ENCODE measurements at regions not wholly inside any gene's neighbourhood (a gene's known extent, or its start where the extent isn't known, plus 50 kb on each side); places are given as distances from the start of the nearest gene placed in this dataset.

GRCh38 chr7:22657479-22657878, 69.5 kb upstream of the IL6 start:
- DNase-seq (ENCODE audit: low spot score) = no peak

GRCh38 chr7:22655781-22656180, 71.2 kb upstream of the IL6 start:
- no peak for DNase-seq (ENCODE audit: low spot score)

GRCh38 chr7:22654831-22655230, 72.2 kb upstream of the IL6 start:
- DNase-seq (ENCODE audit: low spot score) = no peak

GRCh38 chr7:22653951-22654350, 73.0 kb upstream of the IL6 start:
- DNase-seq (ENCODE audit: low spot score) = no peak

GRCh38 chr7:22651534-22652243, 75.3 kb upstream of the IL6 start:
- peak; percentile 57 for DNase-seq (ENCODE audit: low spot score)

GRCh38 chr7:22651036-22651435, 76.0 kb upstream of the IL6 start:
- no peak for DNase-seq (ENCODE audit: low spot score)

GRCh38 chr7:22649686-22650085, 77.3 kb upstream of the IL6 start:
- no peak for DNase-seq (ENCODE audit: low spot score)

DNA sequence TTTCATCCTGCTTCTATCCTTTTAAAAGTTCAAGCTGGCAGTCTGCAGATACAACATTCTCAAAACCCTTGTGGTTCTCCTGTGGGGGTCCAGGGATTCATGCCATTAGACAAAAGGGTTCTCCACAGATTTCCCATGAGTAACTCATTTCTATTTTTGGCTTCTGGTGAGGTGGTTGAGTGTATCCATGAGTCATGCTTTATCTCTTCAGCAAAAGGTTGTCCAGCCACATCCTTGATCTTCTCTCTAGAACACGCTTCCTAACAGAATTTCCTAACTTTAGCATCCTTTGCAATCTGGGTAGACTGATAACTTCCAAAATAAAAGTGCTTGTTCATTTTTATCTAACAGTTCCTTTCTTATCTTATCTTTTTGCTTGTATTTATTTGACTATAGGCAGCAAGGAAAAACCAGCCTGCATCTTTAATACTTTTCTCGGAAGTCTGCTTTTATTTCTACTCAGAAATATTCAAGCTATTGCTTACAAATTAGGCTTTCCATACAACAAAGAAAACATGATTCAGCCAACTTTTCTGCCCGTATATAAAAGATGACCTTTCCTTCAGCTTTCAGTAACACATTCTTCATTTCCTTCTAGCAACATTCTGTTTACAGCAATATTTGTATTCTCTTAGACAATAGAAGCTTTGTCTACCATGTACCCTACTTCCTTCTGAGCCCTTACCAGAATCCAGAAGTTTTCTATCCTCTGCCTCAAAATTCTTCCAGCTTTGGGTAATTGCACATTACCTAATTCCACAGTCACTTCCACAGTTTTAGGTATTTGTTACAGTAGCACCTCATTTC, 79.3 kb upstream of the IL6 start:
- DNase-seq (ENCODE audit: low spot score) = peak; percentile 35

DNA sequence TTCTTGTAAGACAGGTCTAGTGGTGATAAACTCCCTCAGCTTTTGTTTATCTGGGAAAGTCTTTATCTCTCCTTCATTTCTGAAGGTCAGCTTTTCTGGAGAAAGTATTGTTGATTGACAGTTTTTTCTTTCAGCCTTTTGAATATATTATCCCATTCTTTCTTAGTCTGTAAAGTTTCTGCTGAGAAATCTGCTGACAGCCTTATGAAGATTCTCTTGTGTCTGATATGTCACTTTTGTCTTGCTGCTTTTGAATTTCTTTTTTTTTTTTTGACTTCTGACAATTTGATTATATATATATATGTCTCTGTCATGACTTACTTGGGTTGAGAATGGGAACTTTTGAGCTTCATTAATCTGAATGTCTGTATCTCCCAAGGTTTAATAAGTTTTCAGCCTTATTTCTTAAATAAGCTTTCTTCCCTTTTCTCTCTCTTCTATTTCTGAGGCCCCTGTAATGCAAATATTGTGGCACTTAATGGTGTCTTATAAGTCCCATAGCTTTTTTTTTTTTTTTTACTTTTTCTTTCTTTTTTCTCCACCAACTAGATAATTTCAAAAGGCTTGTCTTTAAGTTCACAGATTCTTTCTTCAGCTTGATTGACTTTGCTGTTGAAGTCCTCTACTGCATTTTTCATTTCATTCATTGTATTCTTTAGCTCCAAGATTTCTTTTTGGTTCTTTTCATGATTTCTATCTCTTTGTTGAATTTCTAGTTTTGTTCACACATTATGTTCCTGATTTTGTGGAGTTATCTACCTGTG, 81.4 kb upstream of the IL6 start:
- no peak for DNase-seq (ENCODE audit: low spot score)

GRCh38 chr7:22642454-22642853, 84.5 kb upstream of the IL6 start:
- no peak for DNase-seq (ENCODE audit: low spot score)

DNA sequence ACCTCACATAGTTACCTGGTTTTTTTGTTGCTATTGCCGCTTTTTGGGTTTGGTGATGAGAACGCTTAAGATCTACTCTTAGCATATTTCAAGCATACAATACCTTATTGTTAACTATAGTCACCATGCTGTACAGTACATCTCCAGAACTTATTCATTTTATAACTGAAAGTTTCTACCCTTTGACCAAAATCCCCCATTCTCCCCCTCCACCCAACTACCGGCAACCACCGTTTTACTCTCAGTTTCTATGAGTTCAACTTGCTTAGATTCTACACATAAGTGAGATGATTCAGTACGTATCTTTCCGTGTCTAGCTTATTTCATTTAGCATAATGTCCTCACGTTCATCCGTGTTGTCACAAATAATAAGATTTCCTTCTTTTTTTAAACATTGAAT, 86.7 kb upstream of the IL6 start:
- DNase-seq (ENCODE audit: low spot score) = no peak

GRCh38 chr7:22639396-22639795, 87.6 kb upstream of the IL6 start:
- DNase-seq (ENCODE audit: low spot score) = no peak

DNA sequence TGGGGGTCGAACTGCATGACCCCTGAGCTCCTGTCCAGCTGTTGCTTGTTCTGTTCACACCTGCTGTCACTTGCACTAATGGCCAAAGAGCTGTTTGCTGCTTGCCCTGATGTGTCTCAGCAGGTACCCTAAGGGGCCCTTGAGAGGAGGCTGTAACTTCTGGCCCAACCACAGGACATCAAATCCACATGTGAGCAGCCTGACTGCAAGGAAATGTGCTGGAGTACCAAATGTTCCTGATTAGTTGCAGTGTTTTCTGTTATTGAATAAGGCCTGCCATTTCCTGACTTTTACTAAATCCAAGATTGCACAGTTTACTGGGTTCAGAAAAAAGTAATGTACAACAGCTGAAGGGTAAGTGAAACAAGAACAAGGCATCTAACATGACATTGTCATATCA, 91.7 kb upstream of the IL6 start:
- no peak for DNase-seq (ENCODE audit: low spot score)

DNA sequence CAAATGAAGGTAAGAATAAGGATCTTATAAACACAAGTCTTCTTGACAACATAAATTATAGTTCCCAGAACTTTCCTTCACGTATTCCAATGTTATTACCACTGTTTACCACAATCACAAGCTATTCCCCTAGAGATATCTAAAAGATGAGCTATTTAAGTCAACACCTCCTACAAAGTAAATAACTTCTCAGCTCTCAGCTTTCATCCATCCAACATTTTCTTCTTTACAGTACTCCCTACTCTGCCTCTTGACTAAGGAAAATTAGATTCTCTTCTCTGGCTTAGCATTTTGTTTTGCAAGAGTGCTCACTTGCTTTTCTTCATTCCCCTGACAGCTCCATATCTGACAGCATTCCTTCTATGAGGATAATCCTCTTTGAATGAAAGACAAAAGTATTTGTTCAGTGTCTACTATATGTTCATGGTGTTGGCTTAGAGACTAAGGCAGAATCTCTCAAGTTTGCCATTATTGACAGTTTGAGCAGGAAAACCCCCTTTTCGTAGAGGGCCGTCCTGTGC, 93.0 kb upstream of the IL6 start:
- no peak for DNase-seq (ENCODE audit: low spot score)

DNA sequence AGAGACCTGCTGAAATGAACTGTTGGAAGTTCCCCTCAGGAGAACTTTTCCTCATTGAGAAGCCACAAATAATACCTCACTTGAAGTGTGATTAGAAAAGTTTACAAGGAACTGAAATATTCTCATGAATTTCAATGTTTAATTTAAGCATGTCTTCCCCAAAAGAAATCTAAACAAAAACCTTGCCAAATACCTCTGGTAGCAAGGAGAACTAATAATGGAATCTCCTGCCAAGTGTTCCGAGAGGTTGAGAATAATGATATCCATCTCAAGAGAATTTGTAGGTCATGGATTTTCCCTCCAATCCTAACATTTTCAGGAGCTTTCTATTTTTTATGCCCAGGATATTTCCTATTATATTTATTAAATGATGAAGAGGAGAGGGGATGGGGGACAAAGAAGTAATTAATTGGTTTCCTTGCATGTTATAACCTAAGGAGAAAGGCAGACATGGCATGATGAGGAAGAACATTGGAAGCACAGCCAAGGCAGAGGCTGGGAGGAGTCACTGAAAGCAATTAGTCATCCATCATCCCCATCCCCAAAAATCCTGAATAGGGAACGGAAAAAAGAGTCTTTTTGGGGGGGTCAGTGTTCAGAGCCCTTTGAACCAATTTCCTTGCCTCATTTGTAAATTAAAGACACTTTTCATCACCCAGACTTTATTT, 93.6 kb upstream of the IL6 start:
- DNase-seq (ENCODE audit: low spot score) = peak; percentile 20

- no peak for DNase-seq (ENCODE audit: low spot score)
Measured at GRCh38 chr7:22632674-22633073, 94.3 kb upstream of the IL6 start.

DNA sequence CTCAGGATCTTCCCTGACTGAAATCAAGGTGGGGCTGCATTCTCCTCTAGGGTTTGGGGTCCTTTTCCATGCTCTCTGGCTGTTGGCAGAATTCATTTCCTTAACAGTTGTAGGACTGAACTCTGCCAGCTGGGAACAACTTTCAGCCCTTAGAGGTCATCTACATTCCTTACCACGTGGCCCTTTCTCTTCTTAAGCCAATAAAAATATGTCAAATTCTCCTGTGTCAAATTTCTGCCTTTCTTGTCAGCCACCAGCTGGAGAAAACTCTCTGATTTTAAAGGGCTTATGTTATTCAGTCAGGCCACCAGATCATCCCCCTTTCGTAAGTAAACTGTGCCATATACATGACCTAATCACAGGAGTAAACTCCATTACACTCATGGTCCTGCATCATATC, 95.3 kb upstream of the IL6 start:
- DNase-seq (ENCODE audit: low spot score) = no peak

- DNase-seq (ENCODE audit: low spot score) = no peak
Measured at GRCh38 chr7:22630069-22630468, 96.9 kb upstream of the IL6 start.

DNA sequence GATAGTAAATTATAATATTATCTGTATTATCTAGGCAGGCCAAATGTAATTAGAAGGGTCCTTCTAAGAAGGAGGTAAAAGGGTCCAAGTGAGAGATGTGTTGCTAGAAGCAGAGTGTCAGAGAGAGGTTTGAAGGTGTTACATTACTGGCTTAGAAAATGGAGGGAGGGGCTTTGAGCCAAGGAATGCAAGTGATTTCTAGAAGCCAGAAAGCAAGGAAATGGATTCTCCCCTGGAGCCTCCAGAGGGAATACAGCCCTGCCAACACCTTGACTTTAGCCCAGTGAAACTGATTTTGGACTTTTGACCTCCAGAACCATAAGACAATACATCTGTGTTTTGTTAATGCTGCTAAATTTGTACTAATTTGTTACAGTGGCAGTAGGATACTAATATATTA, 97.9 kb upstream of the IL6 start:
- no peak for DNase-seq (ENCODE audit: low spot score)

- DNase-seq (ENCODE audit: low spot score) = no peak
Measured at GRCh38 chr7:22628112-22628511, 98.9 kb upstream of the IL6 start.

GRCh38 chr7:22627136-22627535, 99.9 kb upstream of the IL6 start:
- peak; percentile 49 for DNase-seq (ENCODE audit: low spot score)

- DNase-seq (ENCODE audit: low spot score) = no peak
Measured at GRCh38 chr7:22625251-22625650, 101.7 kb upstream of the IL6 start.
